Ovary (tissue), 3 donors: ENCODE measurements at regions not wholly inside any gene's neighbourhood (a gene's known extent, or its start where the extent isn't known, plus 50 kb on each side); places are given as distances from the start of the nearest gene placed in this dataset.

Experiments
- CTCF ChIP-seq, 3 donors: fragments of 450-650 bp in 2 of 3; fragments of 200-600 bp in 1 of 3; IDR thresholded peaks; one replicate each; pipeline versions ENCODE4 v1.5.1 to v1.8.0; 2016 to 2022; ENCODE audit warnings: antibody characterized with exemption in 3 of 3, mild to moderate bottlenecking in 1 of 3
- EP300 ChIP-seq: sonication (generic); formaldehyde crosslinking; IDR thresholded peaks from one replicate; pipeline ENCODE4 v1.6.1; 2017; ENCODE audit warnings: antibody characterized with exemption
- POLR2A ChIP-seq: fragments of 450-650 bp; IDR thresholded peaks from one replicate; pipeline ENCODE4 v1.6.1; 2017; ENCODE audit warnings: antibody characterized with exemption, mild to moderate bottlenecking, moderate library complexity
- donor health status: DM: no; HTN: no; CAD: no.

- TF ChIP-seq CTCF (IDR thresholded peaks at IDR 0.05) (no peak), EP300 (no peak), POLR2A (no peak)
Measured at GRCh38 chr4:72919464-72919863, 150.1 kb downstream of the COX18 start.
